22Rv1 (cell line): ENCODE measurements at regions not wholly inside any gene's neighbourhood (a gene's known extent, or its start where the extent isn't known, plus 50 kb on each side); places are given as distances from the start of the nearest gene placed in this dataset.

Experiments used
- CTCF ChIP-seq: fragments of 450-650 bp; IDR thresholded peaks from 2 replicates; pipeline ENCODE4 v1.5.1; 2017; ENCODE audit warnings: mild to moderate bottlenecking
- ZFX ChIP-seq: fragments of 450-650 bp; IDR thresholded peaks from 2 replicates; pipeline ENCODE4 v1.6.1; 2017; ENCODE audit warnings: antibody characterized with exemption, borderline replicate concordance

GRCh38 chr4:13994016-13994415 lies 366.5 kb upstream of the BOD1L1 start:
- no peak for TF ChIP-seq CTCF
- TF ChIP-seq ZFX = no peak
